Omental fat pad (tissue), 3 donors: ENCODE measurements at regions not wholly inside any gene's neighbourhood (a gene's known extent, or its start where the extent isn't known, plus 50 kb on each side); places are given as distances from the start of the nearest gene placed in this dataset.

Source experiments
- ATAC-seq: fragments of 150-250 bp; one replicate; pipeline ENCODE4 v1.9.1; 2016; ENCODE audit warnings: mild to moderate bottlenecking, moderate library complexity; ENCODE audit not compliant: low FRiP score
- DNase-seq: peaks from one replicate; pipeline ENCODE4 v3.0.0-alpha.2; 2019; ENCODE audit warnings: low spot score
- TF ChIP-seq, protein P1 (sequence below), 3 donors: fragments of 450-650 bp; IDR thresholded peaks; one replicate each; pipeline ENCODE4 v1.5.1; 2016 to 2017; ENCODE audit warnings: antibody characterized with exemption in 3 of 3, mild to moderate bottlenecking in 3 of 3, moderate library complexity in 2 of 3

DNA sequence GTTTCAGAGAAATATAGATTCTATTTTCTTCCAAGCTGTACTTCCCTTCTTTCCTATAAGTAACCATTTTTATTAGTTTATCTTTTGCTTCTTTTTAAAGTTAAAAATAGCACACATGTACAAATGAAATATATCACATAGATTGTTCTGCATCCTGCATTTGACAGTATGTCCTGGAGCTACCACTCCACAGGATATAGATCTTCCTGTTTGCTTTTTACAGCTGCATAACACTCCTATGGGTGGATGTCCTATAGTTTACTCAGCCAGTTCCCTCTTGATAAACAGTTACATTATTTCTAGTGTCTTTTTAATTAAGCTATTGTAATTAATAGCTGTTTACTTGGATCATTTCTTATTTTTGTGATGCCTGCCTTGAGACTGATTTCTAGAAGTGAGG, 301.6 kb upstream of the DDX53 start:
- DNase-seq (no peak), ATAC-seq (no peak)
- TF ChIP-seq, protein P1, sequence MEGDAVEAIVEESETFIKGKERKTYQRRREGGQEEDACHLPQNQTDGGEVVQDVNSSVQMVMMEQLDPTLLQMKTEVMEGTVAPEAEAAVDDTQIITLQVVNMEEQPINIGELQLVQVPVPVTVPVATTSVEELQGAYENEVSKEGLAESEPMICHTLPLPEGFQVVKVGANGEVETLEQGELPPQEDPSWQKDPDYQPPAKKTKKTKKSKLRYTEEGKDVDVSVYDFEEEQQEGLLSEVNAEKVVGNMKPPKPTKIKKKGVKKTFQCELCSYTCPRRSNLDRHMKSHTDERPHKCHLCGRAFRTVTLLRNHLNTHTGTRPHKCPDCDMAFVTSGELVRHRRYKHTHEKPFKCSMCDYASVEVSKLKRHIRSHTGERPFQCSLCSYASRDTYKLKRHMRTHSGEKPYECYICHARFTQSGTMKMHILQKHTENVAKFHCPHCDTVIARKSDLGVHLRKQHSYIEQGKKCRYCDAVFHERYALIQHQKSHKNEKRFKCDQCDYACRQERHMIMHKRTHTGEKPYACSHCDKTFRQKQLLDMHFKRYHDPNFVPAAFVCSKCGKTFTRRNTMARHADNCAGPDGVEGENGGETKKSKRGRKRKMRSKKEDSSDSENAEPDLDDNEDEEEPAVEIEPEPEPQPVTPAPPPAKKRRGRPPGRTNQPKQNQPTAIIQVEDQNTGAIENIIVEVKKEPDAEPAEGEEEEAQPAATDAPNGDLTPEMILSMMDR (IDR thresholded peaks at IDR 0.05), result no peak

DNA sequence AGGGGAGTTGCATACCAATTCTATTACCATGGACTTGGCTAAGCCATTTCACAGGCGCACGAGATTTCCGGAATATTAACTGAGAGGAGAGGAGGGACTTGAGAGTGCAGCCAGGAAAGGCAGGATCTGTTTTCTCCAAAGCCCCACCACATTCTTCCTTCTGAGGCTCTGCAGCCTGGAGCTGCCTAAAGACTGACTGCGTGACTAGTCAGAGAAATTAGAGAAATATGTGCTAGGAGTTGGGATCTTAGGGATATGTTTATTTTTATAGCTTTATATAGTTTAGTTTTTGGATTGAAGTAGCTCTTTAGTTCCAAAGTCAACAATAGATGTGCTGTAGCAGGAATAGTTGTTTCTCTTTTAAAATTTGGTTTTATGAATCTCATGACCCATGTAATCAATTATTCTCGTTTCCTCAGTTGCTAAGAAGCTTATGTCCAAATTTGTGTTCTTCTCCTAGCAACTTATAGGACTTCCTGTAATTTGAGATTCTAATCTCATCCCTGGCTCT, 300.1 kb upstream of the DDX53 start:
- TF ChIP-seq, protein P1 (IDR thresholded peaks at IDR 0.05), result no peak
- peak; percentile 68 for ATAC-seq
- no peak for DNase-seq

DNA sequence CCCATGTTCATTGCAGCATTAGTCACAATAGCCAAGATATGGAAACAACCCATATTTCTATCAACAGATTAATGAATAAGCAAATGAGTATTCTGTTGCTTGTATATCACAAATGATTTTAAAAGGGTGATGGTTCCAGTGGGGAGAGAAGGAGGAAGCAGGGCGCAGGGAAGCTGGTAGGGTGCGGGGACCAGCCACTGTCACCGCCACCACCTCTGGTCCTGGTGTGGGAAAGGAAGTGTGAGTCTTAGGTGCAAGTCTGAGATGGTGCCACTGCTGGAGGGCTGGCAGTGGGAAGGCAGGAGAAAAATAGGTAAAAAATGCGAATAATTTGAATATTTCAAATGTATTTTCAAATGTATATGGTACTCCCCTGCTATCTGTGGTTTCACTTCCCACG, 286.8 kb upstream of the DDX53 start:
- ATAC-seq (no peak), DNase-seq (no peak)
- TF ChIP-seq, protein P1 (IDR thresholded peaks at IDR 0.05), result no peak

DNA sequence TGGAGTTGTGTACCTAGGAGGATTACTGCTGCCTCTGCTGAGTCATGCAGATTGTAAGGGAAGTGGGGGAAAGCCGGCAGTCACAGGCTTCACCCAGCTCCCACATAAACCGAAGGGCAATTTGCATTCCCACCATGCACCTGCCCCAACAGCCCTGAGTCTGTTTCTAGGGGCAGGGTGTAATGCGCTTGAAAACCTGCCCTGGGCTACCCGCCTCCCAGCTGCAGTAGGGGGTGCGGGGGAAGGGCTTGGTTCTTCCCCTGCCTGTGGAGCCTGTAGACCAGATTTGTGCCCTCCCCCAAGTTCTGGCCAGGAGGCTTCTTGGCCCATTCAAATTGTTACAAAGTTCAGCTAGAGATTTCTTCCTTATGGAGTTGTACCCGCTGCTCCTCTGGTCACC, 269.2 kb upstream of the DDX53 start:
- ATAC-seq (no peak), DNase-seq (no peak)
- TF ChIP-seq, protein P1 (IDR thresholded peaks at IDR 0.05), result no peak

- DNase-seq (no peak), ATAC-seq (no peak)
- TF ChIP-seq, protein P1 (IDR thresholded peaks at IDR 0.05), result no peak
These were observed 262.2 kb upstream of the DDX53 start for GRCh38 chrX:22737541-22737940.

DNA sequence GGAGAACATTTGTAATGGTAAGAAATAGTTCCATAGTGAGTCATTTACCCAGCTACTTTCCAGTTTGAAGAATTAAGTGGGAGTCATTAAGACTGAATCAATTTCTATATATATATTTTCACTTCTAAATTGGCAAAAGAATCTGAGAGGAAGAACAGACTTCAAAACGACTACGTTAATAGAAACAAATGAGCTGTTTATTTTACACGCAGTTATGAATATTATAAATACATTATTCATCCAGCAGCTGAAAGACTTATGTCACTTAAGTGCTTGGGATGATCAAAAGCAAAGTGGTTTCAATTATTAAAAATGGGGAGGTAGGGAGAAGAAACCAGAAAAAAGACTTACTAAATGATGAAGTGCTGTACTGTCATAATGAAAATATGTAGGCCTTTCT, 260.5 kb upstream of the DDX53 start:
- ATAC-seq (no peak), DNase-seq (no peak)
- TF ChIP-seq, protein P1 (IDR thresholded peaks at IDR 0.05), result no peak

DNA sequence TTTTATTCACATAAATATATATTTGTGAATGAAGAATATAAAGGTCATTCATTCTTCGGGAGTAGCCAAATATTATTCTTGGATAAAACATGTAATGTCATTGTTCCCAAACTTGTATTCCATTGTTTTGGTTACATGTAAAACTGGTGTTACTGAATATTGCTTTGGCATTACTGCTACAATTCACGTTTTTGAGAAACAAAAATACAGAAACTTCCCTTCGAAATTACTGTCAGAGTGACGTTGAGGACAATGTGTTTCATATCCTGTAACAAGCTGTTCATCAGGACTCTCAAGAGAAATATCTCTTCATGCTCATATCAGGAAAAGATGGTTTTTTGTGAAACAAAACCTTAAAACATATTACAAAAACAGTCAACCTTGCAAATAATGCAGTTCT, 258.9 kb upstream of the DDX53 start:
- DNase-seq (no peak), ATAC-seq (no peak)
- TF ChIP-seq, protein P1 (IDR thresholded peaks at IDR 0.05), result no peak
